Endothelial cell of umbilical vein (primary cell): ENCODE measurements at regions not wholly inside any gene's neighbourhood (a gene's known extent, or its start where the extent isn't known, plus 50 kb on each side); places are given as distances from the start of the nearest gene placed in this dataset.

Experiments used
- BruUV-seq: library from RNA; stranded (reverse); fragments of 400-500 nt; replicated peaks from 2 replicates; lab custom pipeline; 2021; lab: Mats Ljungman, UMichigan
- CTCF ChIA-PET: fragments of 300-600, 350-600 bp; sonication (Branson Sonifier 250); formaldehyde crosslinking; loops from one replicate; lab custom pipeline; 2021; ENCODE audit warnings: antibody characterized with exemption, inconsistent platforms; lab: Charles Lee
- POLR2A ChIA-PET: fragments of 300-600, 350-600 bp; sonication (Branson Sonifier 250); formaldehyde crosslinking; loops from one replicate; lab custom pipeline; 2021; ENCODE audit warnings: antibody characterized with exemption, inconsistent platforms; lab: Charles Lee
- DNase-seq: peaks from one replicate; pipeline ENCODE4 v3.0.0-alpha.2; 2011; ENCODE audit warnings: low read depth, low spot score
- FAIRE-seq: peaks from 2 replicates; lab custom pipeline; 2011; peaks lifted over from hg19 to GRCh38; lab: Jason Lieb, UNC
- H2AFZ ChIP-seq: 2 replicates; pipeline ENCODE4 v1.6.0; 2012; ENCODE audit warnings: low read depth, low read length, control low read depth, inconsistent platforms
- H3K27ac ChIP-seq: 2 replicates; pipeline ENCODE4 v1.5.1; 2011; ENCODE audit warnings: low read depth, mild to moderate bottlenecking, control low read depth, low read length, moderate library complexity; ENCODE audit not compliant: insufficient read depth
- H3K27me3 ChIP-seq, 2 experiments: 2 replicates each; pipeline versions ENCODE4 v1.6.0 to v1.6.1; 2011; ENCODE audit warnings: low read length in 2 of 2, mixed read lengths in 1 of 2; ENCODE audit not compliant: control insufficient read depth in 2 of 2, insufficient read depth in 2 of 2
- H3K36me3 ChIP-seq, 2 experiments: 2 replicates in 1 of 2; 3 replicates in 1 of 2; pipeline ENCODE4 v1.5.1; 2011; ENCODE audit warnings: low read length in 2 of 2, mild to moderate bottlenecking in 1 of 2, moderate library complexity in 1 of 2; ENCODE audit not compliant: control insufficient read depth in 2 of 2, insufficient read depth in 2 of 2; ENCODE audit errors: extremely low read depth in 1 of 2
- H3K4me1 ChIP-seq: 3 replicates; pipeline ENCODE4 v1.5.1; 2011; ENCODE audit warnings: mild to moderate bottlenecking, low read length; ENCODE audit not compliant: control insufficient read depth, insufficient read depth; ENCODE audit errors: extremely low read depth
- H3K4me2 ChIP-seq: 2 replicates; pipeline ENCODE4 v1.6.1; 2011; ENCODE audit warnings: low read length, control low read depth, mixed read lengths; ENCODE audit not compliant: insufficient read depth
- H3K4me3 ChIP-seq, 3 experiments: fragments of 200-600 bp in 1 of 3; sonication (generic), shearing (Covaris generic) in 1 of 3; replicated peaks in 1 of 3; 2 replicates each; pipeline ENCODE4 v1.5.1; 2011 to 2016; ENCODE audit warnings: control low read depth in 3 of 3, low read length in 3 of 3, mild to moderate bottlenecking in 2 of 3, inconsistent platforms in 1 of 3, low read depth in 1 of 3, moderate library complexity in 1 of 3; ENCODE audit not compliant: insufficient read depth in 1 of 3
- H3K79me2 ChIP-seq: 2 replicates; pipeline ENCODE4 v1.6.0; 2012; ENCODE audit warnings: low read length, inconsistent platforms; ENCODE audit not compliant: control insufficient read depth, insufficient read depth
- H3K9ac ChIP-seq: replicated peaks from 2 replicates; pipeline ENCODE3; 2011; ENCODE audit warnings: low read length, control low read depth; ENCODE audit not compliant: insufficient read depth; ENCODE audit errors: extremely low read depth
- H3K9me1 ChIP-seq: replicated peaks from 3 replicates; pipeline ENCODE4 v1.6.0; 2011; ENCODE audit warnings: mild to moderate bottlenecking, low read length; ENCODE audit not compliant: control insufficient read depth, insufficient read depth; ENCODE audit errors: extremely low read depth
- H3K9me3 ChIP-seq: replicated peaks from 2 replicates; pipeline ENCODE4 v1.5.1; 2012; ENCODE audit warnings: low read length, inconsistent platforms; ENCODE audit not compliant: control insufficient read depth, insufficient read depth
- H4K20me1 ChIP-seq: replicated peaks from 2 replicates; pipeline ENCODE3; 2011; ENCODE audit warnings: mild to moderate bottlenecking, low read length; ENCODE audit not compliant: control insufficient read depth, insufficient read depth; ENCODE audit errors: extremely low read depth
- EZH2 ChIP-seq: IDR thresholded peaks from 2 replicates; pipeline ENCODE4 v1.6.1; 2012; ENCODE audit warnings: borderline replicate concordance, low read depth, mild to moderate bottlenecking, moderate library complexity, low read length, inconsistent platforms; ENCODE audit not compliant: severe bottlenecking
- FOS ChIP-seq: IDR thresholded peaks from 2 replicates; pipeline ENCODE4 v1.6.1; 2011; ENCODE audit warnings: mild to moderate bottlenecking, low read length, moderate library complexity, borderline replicate concordance; ENCODE audit not compliant: insufficient read depth
- GATA2 ChIP-seq: IDR thresholded peaks from 2 replicates; pipeline ENCODE4 v1.7.0; 2011; ENCODE audit warnings: low read depth, mild to moderate bottlenecking, moderate library complexity, mixed read lengths, low read length; ENCODE audit not compliant: insufficient read length, insufficient read depth
- JUN ChIP-seq: IDR thresholded peaks from 2 replicates; pipeline ENCODE4 v1.6.1; 2011; ENCODE audit warnings: borderline replicate concordance, low read depth; ENCODE audit not compliant: insufficient read length, insufficient read depth
- MYC ChIP-seq: IDR thresholded peaks from one replicate; pipeline ENCODE4 v1.6.1; 2011; ENCODE audit warnings: mild to moderate bottlenecking, low read depth, low read length
- POLR2A ChIP-seq: IDR thresholded peaks from 2 replicates; pipeline ENCODE4 v1.6.1; 2012; ENCODE audit warnings: low read depth, mild to moderate bottlenecking, control low read depth, low read length
- POLR2AphosphoS5 ChIP-seq: IDR thresholded peaks from 2 replicates; pipeline ENCODE4 v1.6.1; 2012; ENCODE audit warnings: low read depth, mild to moderate bottlenecking, control low read depth, low read length, moderate library complexity; ENCODE audit not compliant: insufficient read depth
- dilution Hi-C: fragments of 300-500 bp; cut with MboI; formaldehyde crosslinking; loops from one replicate; pipeline ENCODE4 v1.15.0; 2019; ENCODE audit warnings: low sequenced_read_pairs; ENCODE audit not compliant: extremely low pct_ligation_motif_present
- intact Hi-C: fragments of 100-400 bp; cut with micrococcal nuclease; formaldehyde crosslinking; loops from one replicate; pipeline ENCODE4 v1.10.0; 2022
- TF ChIP-seq, protein P1 (sequence below): IDR thresholded peaks from 2 replicates; pipeline ENCODE4 v1.6.1; 2011; ENCODE audit not compliant: insufficient read depth, insufficient read length
- TF ChIP-seq, protein P2 (sequence below), 2 donors: IDR thresholded peaks; 1 replicate in 1 of 2; 2 replicates in 1 of 2; pipeline ENCODE4 v1.5.1; 2011; ENCODE audit warnings: low read length in 2 of 2, mild to moderate bottlenecking in 2 of 2, moderate library complexity in 2 of 2, control low read depth in 1 of 2, inconsistent platforms in 1 of 2, low read depth in 1 of 2; ENCODE audit not compliant: insufficient read depth in 1 of 2; ENCODE audit errors: extremely low read depth in 1 of 2

DNA sequence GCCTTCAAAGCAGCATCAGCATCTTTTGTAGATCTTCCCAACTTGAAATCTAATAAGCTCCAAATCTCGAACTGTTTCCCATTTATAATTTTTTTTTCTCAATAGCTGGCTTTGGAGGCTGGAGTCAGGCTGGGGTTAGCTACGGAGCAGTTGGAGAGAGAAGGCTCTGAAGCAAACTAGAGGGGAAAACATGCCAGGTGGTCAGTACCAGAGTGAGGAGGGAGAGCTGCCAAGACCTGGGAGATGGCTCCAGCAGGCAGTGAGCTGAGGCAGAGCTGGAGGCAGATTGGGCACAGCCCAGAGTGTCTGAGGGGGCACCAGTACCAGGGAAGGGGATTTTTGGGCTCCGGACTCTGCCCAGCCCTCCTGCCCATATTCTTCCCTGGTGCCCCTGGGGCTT lies 311.2 kb downstream of the RPLP1 start:
- no peaks in the 10 kb centered on the region for H3K9me3 ChIP-seq
- no peaks in the 10 kb centered on the region for H3K9me1 ChIP-seq
- peaks cover 27% of the 10 kb centered on the region for H3K4me1 ChIP-seq
- H3K36me3 ChIP-seq = no peaks in the 10 kb centered on the region
- H4K20me1 ChIP-seq = no peaks in the 10 kb centered on the region
- no peak overlapping the region for H3K4me2 ChIP-seq
- TF ChIP-seq, protein P1, sequence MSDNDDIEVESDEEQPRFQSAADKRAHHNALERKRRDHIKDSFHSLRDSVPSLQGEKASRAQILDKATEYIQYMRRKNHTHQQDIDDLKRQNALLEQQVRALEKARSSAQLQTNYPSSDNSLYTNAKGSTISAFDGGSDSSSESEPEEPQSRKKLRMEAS = no peak
- TF ChIP-seq POLR2AphosphoS5 (no peak), GATA2 (no peak), JUN (no peak), FOS (no peak), EZH2 (no peak), MYC (no peak), POLR2A (no peak)
- TF ChIP-seq, protein P2, sequence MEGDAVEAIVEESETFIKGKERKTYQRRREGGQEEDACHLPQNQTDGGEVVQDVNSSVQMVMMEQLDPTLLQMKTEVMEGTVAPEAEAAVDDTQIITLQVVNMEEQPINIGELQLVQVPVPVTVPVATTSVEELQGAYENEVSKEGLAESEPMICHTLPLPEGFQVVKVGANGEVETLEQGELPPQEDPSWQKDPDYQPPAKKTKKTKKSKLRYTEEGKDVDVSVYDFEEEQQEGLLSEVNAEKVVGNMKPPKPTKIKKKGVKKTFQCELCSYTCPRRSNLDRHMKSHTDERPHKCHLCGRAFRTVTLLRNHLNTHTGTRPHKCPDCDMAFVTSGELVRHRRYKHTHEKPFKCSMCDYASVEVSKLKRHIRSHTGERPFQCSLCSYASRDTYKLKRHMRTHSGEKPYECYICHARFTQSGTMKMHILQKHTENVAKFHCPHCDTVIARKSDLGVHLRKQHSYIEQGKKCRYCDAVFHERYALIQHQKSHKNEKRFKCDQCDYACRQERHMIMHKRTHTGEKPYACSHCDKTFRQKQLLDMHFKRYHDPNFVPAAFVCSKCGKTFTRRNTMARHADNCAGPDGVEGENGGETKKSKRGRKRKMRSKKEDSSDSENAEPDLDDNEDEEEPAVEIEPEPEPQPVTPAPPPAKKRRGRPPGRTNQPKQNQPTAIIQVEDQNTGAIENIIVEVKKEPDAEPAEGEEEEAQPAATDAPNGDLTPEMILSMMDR (IDR thresholded peaks at IDR 0.05; ENCODE audit: extremely low read depth in 1 of 2, insufficient read depth in 1 of 2, low read depth in 1 of 2, low read length in 2 of 2) = no peak
- FAIRE-seq (no peak), DNase-seq (no peak)
- H3K79me2 ChIP-seq = no peaks in the 10 kb centered on the region
- no TSS peak for BruUV-seq
- dilution Hi-C loops (no loop called here), intact Hi-C loops (loop anchor here (5.0 kb wide), 1 partner anchor 48 kb away; no protein-coding TSS in a partner anchor)
- H3K9ac ChIP-seq = no peak overlapping the region
- ChIA-PET POLR2A (no interaction called here), CTCF (interaction anchor here (1.7 kb wide), 1 partner anchor 703 kb away, joined by 6 read pairs; no protein-coding TSS in a partner anchor)
- H3K4me3 ChIP-seq = no peak overlapping the region
- H3K27me3 ChIP-seq = peaks cover 0 to 2% of the 10 kb centered on the region in 2 experiments
- H2AFZ ChIP-seq = no peak overlapping the region
- no peak overlapping the region for H3K27ac ChIP-seq
